ENCODE measurements at regions not wholly inside any gene's neighbourhood (a gene's known extent, or its start where the extent isn't known, plus 50 kb on each side); places are given as distances from the start of the nearest gene placed in this dataset.

- Histone ChIP-seq H3K4me2 (ENCODE audit: low read length) (no peak overlapping the region), H3K36me3 (ENCODE audit: control insufficient read depth, low read length) (no peaks in the 10 kb centered on the region), H3K27ac (ENCODE audit: low read depth, low read length) (no peak overlapping the region), H4K20me1 (ENCODE audit: control insufficient read depth, insufficient read depth, low read depth, low read length) (no peaks in the 10 kb centered on the region), H3K79me2 (ENCODE audit: control insufficient read depth, low read length) (no peaks in the 10 kb centered on the region), H3K4me1 (ENCODE audit: control insufficient read depth, low read length) (no peaks in the 10 kb centered on the region), H3K9me2 (replicated peaks; ENCODE audit: control insufficient read depth, low read length) (no peaks in the 10 kb centered on the region; the same call in 1 of the 2 replicates), H3K27me3 (ENCODE audit: control insufficient read depth, low read length) (no peaks in the 10 kb centered on the region), H3F3A (ENCODE audit: control insufficient read depth, insufficient read depth) (no peaks in the 10 kb centered on the region), H3K4me3 (ENCODE audit: low read length) (no peak overlapping the region), H3K9me3 (ENCODE audit: control insufficient read depth, insufficient read depth, low read length) (no peaks in the 10 kb centered on the region)
- TF ChIP-seq EZH2phosphoT487 (IDR thresholded peaks at IDR 0.05; ENCODE audit: borderline replicate concordance, low read length) (no peak), CTCF (IDR thresholded peaks at IDR 0.05; ENCODE audit: low read depth, low read length, poor library complexity, severe bottlenecking) (no peak)
Observed at GRCh38 chr14:47988175-47988574, 312.8 kb upstream of the MDGA2 start.

- Histone ChIP-seq H3K79me2 (ENCODE audit: control insufficient read depth, low read length) (no peaks in the 10 kb centered on the region), H3K9me3 (ENCODE audit: control insufficient read depth, insufficient read depth, low read length) (no peaks in the 10 kb centered on the region), H3K27ac (ENCODE audit: low read depth, low read length) (no peak overlapping the region), H3K4me3 (ENCODE audit: low read length) (no peak overlapping the region), H4K20me1 (ENCODE audit: control insufficient read depth, insufficient read depth, low read depth, low read length) (no peaks in the 10 kb centered on the region), H3F3A (ENCODE audit: control insufficient read depth, insufficient read depth) (no peaks in the 10 kb centered on the region), H3K36me3 (ENCODE audit: control insufficient read depth, low read length) (no peaks in the 10 kb centered on the region), H3K4me1 (ENCODE audit: control insufficient read depth, low read length) (no peaks in the 10 kb centered on the region), H3K4me2 (ENCODE audit: low read length) (no peak overlapping the region), H3K9me2 (replicated peaks; ENCODE audit: control insufficient read depth, low read length) (no peaks in the 10 kb centered on the region), H3K27me3 (ENCODE audit: control insufficient read depth, low read length) (no peaks in the 10 kb centered on the region)
- TF ChIP-seq CTCF (IDR thresholded peaks at IDR 0.05; ENCODE audit: low read depth, low read length, poor library complexity, severe bottlenecking) = no peak
Observed at GRCh38 chr14:47978871-47979270, 303.5 kb upstream of the MDGA2 start.

DNA sequence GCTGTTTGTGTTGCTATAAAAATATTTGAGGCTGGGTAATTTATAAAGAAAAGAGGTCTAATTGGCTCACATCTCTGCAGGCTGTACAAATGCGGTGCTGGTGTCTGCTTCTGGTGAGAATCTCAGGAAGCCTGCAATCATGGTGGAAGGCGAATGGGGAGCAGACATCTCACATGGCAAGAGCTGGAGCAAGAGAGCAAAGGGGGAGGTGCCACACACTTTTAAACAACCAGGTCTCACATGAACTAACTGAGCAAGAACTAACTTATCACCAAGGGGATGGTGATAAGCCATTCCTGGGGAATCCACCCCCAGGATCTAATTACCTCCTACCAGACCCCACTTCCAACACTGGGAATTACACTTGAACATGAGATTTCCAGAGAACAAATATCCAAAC is 300.7 kb upstream of the MDGA2 start:
- H3K4me3 ChIP-seq (ENCODE audit: low read length) = no peak overlapping the region
- no peak overlapping the region for H3K4me2 ChIP-seq (ENCODE audit: low read length)
- no peak overlapping the region for H3K27ac ChIP-seq (ENCODE audit: low read depth, low read length)
- TF ChIP-seq CTCF (IDR thresholded peaks at IDR 0.05; ENCODE audit: low read depth, low read length, poor library complexity, severe bottlenecking) = no peak
- no peak for TF ChIP-seq EZH2phosphoT487 (IDR thresholded peaks at IDR 0.05; ENCODE audit: borderline replicate concordance, low read length)
- H3K79me2 ChIP-seq (ENCODE audit: control insufficient read depth, low read length) = no peaks in the 10 kb centered on the region
- no peaks in the 10 kb centered on the region for H3K4me1 ChIP-seq (ENCODE audit: control insufficient read depth, low read length)
- no peaks in the 10 kb centered on the region for H3K9me3 ChIP-seq (ENCODE audit: control insufficient read depth, insufficient read depth, low read length)
- no peaks in the 10 kb centered on the region for H3F3A ChIP-seq (ENCODE audit: control insufficient read depth, insufficient read depth)
- H3K9me2 ChIP-seq (replicated peaks; ENCODE audit: control insufficient read depth, low read length) = no peaks in the 10 kb centered on the region
- H3K36me3 ChIP-seq (ENCODE audit: control insufficient read depth, low read length) = no peaks in the 10 kb centered on the region
- no peaks in the 10 kb centered on the region for H4K20me1 ChIP-seq (ENCODE audit: control insufficient read depth, insufficient read depth, low read depth, low read length)
- no peaks in the 10 kb centered on the region for H3K27me3 ChIP-seq (ENCODE audit: control insufficient read depth, low read length)
